Inflammatory macrophage treated with lipopolysaccharide for 4 hours (primary cell): ENCODE measurements at regions not wholly inside any gene's neighbourhood (a gene's known extent, or its start where the extent isn't known, plus 50 kb on each side); places are given as distances from the start of the nearest gene placed in this dataset.

Experiments used
- DNase-seq: peaks from one replicate; pipeline ENCODE4 v3.0.0-alpha.2; 2020

- DNase-seq = no peak
These were observed 63.6 kb downstream of the PCDH7 start for GRCh38 chr4:30783751-30784150.

- no peak for DNase-seq
These were observed 69.1 kb downstream of the PCDH7 start for GRCh38 chr4:30789219-30789671.

- DNase-seq = no peak
These were observed 70.0 kb downstream of the PCDH7 start for GRCh38 chr4:30790123-30790522.

- DNase-seq = no peak
These were observed 70.8 kb downstream of the PCDH7 start for GRCh38 chr4:30790998-30791397.

GRCh38 chr4:30792601-30793000 lies 72.4 kb downstream of the PCDH7 start:
- no peak for DNase-seq

- no peak for DNase-seq
These were observed 81.7 kb downstream of the PCDH7 start for GRCh38 chr4:30801876-30802275.

GRCh38 chr4:30802622-30803323 lies 82.6 kb downstream of the PCDH7 start:
- no peak for DNase-seq

- DNase-seq = no peak
These were observed 88.1 kb downstream of the PCDH7 start for GRCh38 chr4:30808276-30808675.

GRCh38 chr4:30811296-30811695 lies 91.1 kb downstream of the PCDH7 start:
- no peak for DNase-seq

GRCh38 chr4:30815685-30816084 lies 95.5 kb downstream of the PCDH7 start:
- DNase-seq = no peak

GRCh38 chr4:30817447-30817846 lies 97.3 kb downstream of the PCDH7 start:
- DNase-seq = no peak

GRCh38 chr4:30818541-30818940 lies 98.4 kb downstream of the PCDH7 start:
- no peak for DNase-seq

GRCh38 chr4:30821275-30821674 lies 101.1 kb downstream of the PCDH7 start:
- DNase-seq = no peak

GRCh38 chr4:30821859-30822612 lies 101.9 kb downstream of the PCDH7 start:
- DNase-seq = no peak

GRCh38 chr4:30822911-30823551 lies 102.9 kb downstream of the PCDH7 start:
- no peak for DNase-seq

GRCh38 chr4:30825008-30825770 lies 105.0 kb downstream of the PCDH7 start:
- DNase-seq = no peak

- no peak for DNase-seq
These were observed 108.2 kb downstream of the PCDH7 start for GRCh38 chr4:30828264-30828926.

GRCh38 chr4:30832639-30833038 lies 112.5 kb downstream of the PCDH7 start:
- DNase-seq = no peak

- no peak for DNase-seq
These were observed 113.0 kb downstream of the PCDH7 start for GRCh38 chr4:30833206-30833605.

GRCh38 chr4:30835044-30835443 lies 114.9 kb downstream of the PCDH7 start:
- DNase-seq = no peak

- no peak for DNase-seq
These were observed 116.1 kb downstream of the PCDH7 start for GRCh38 chr4:30836231-30836630.

GRCh38 chr4:30837131-30837539 lies 117.0 kb downstream of the PCDH7 start:
- no peak for DNase-seq

- no peak for DNase-seq
These were observed 117.7 kb downstream of the PCDH7 start for GRCh38 chr4:30837861-30838260.
